SH-SY5Y (cell line): ENCODE measurements at regions not wholly inside any gene's neighbourhood (a gene's known extent, or its start where the extent isn't known, plus 50 kb on each side); places are given as distances from the start of the nearest gene placed in this dataset.

Source experiments
- GATA2 ChIP-seq: IDR thresholded peaks from 2 replicates; pipeline ENCODE4 v1.6.1; 2011; ENCODE audit warnings: mild to moderate bottlenecking, low read depth, low read length
- GATA3 ChIP-seq: IDR thresholded peaks from 2 replicates; pipeline ENCODE4 v1.6.1; 2011; ENCODE audit warnings: low read depth, mild to moderate bottlenecking, low read length, moderate library complexity

GRCh38 chr2:6556755-6557154 lies 309.0 kb downstream of the CMPK2 start:
- no peak for TF ChIP-seq GATA2
- no peak for TF ChIP-seq GATA3
